Endothelial cell (in vitro differentiated cells): ENCODE measurements at regions not wholly inside any gene's neighbourhood (a gene's known extent, or its start where the extent isn't known, plus 50 kb on each side); places are given as distances from the start of the nearest gene placed in this dataset.

Experiments used
- DNase-seq: peaks from one replicate; pipeline ENCODE4 v3.0.0; 2021; ENCODE audit warnings: low spot score
- H3K27ac Mint-ChIP-seq: one replicate; pipeline ENCODE4 v1.8.0; 2021; ENCODE audit warnings: mixed read lengths, inconsistent platforms; ENCODE audit not compliant: unreplicated experiment
- H3K27me3 Mint-ChIP-seq: one replicate; pipeline ENCODE4 v1.8.0; 2021; ENCODE audit warnings: mild to moderate bottlenecking, moderate library complexity, mixed read lengths, inconsistent platforms; ENCODE audit not compliant: unreplicated experiment
- H3K36me3 Mint-ChIP-seq: one replicate; pipeline ENCODE4 v1.8.0; 2021; ENCODE audit warnings: mild to moderate bottlenecking, low read depth, mixed read lengths, inconsistent platforms; ENCODE audit not compliant: unreplicated experiment
- H3K4me1 Mint-ChIP-seq: one replicate; pipeline ENCODE4 v1.8.0; 2021; ENCODE audit warnings: mild to moderate bottlenecking, mixed read lengths, inconsistent platforms; ENCODE audit not compliant: unreplicated experiment
- H3K4me3 Mint-ChIP-seq: one replicate; pipeline ENCODE4 v1.8.0; 2021; ENCODE audit warnings: mild to moderate bottlenecking, mixed read lengths, inconsistent platforms; ENCODE audit not compliant: unreplicated experiment
- H3K9me3 Mint-ChIP-seq: one replicate; pipeline ENCODE4 v1.8.0; 2021; ENCODE audit warnings: mixed read lengths, inconsistent platforms; ENCODE audit not compliant: unreplicated experiment
- TF ChIP-seq, protein P1 (sequence below): fragments of 200-600 bp; sonication (generic); IDR thresholded peaks from one replicate; pipeline ENCODE4 v1.5.0; 2021; ENCODE audit warnings: antibody characterized with exemption; ENCODE audit not compliant: unreplicated experiment

DNA sequence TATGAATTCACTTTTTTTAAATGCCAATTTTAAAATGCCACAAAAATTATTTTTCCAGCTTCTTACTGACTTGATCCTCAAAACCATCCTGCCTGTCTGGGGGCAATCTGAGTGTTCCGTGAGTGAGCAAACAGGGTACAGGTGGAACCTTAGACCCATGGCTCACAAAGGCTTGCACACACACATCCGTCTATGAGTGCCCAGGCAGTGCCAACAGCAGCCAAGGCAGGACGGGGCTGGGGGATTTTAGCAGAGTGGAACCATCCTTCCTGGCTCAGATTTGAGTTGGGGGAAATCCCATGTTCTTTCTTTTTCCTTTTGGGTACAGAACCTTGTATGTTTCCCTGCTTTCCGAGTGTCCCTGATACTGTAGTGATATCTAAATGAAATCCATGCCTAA, 377.7 kb upstream of the MGMT start:
- H3K9me3 Mint-ChIP-seq = no peaks in the 10 kb centered on the region
- peaks cover 3% of the 10 kb centered on the region for H3K4me1 Mint-ChIP-seq
- TF ChIP-seq, protein P1, sequence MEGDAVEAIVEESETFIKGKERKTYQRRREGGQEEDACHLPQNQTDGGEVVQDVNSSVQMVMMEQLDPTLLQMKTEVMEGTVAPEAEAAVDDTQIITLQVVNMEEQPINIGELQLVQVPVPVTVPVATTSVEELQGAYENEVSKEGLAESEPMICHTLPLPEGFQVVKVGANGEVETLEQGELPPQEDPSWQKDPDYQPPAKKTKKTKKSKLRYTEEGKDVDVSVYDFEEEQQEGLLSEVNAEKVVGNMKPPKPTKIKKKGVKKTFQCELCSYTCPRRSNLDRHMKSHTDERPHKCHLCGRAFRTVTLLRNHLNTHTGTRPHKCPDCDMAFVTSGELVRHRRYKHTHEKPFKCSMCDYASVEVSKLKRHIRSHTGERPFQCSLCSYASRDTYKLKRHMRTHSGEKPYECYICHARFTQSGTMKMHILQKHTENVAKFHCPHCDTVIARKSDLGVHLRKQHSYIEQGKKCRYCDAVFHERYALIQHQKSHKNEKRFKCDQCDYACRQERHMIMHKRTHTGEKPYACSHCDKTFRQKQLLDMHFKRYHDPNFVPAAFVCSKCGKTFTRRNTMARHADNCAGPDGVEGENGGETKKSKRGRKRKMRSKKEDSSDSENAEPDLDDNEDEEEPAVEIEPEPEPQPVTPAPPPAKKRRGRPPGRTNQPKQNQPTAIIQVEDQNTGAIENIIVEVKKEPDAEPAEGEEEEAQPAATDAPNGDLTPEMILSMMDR = no peak
- no peak for DNase-seq
- no peaks in the 10 kb centered on the region for H3K36me3 Mint-ChIP-seq
- no peak overlapping the region for H3K4me3 Mint-ChIP-seq
- no peaks in the 10 kb centered on the region for H3K27me3 Mint-ChIP-seq
- H3K27ac Mint-ChIP-seq = no peak overlapping the region

DNA sequence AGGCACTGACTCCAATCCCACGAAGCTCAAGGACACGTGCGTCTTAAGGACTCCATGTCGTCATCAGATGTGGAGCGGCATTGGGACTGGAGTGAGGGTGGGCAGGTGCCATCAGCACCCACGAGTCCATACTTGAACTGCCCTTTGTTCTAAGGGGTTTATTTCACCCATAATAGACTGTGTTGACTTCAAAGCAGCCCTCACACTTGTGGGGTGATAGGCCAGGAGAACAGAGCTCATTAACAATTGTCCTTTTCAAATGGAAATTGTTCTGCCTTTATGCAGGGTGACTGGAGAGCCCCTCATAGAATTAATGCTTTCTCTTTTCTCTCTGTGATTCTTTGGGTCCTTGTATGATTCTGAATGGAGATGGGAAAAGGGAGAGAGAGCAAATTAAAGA, 376.9 kb upstream of the MGMT start:
- Mint-ChIP-seq H3K9me3 (no peaks in the 10 kb centered on the region), H3K4me3 (no peak overlapping the region), H3K36me3 (no peaks in the 10 kb centered on the region), H3K27ac (no peak overlapping the region), H3K4me1 (peaks cover 3% of the 10 kb centered on the region), H3K27me3 (no peaks in the 10 kb centered on the region)
- TF ChIP-seq, protein P1 = no peak
- no peak for DNase-seq

DNA sequence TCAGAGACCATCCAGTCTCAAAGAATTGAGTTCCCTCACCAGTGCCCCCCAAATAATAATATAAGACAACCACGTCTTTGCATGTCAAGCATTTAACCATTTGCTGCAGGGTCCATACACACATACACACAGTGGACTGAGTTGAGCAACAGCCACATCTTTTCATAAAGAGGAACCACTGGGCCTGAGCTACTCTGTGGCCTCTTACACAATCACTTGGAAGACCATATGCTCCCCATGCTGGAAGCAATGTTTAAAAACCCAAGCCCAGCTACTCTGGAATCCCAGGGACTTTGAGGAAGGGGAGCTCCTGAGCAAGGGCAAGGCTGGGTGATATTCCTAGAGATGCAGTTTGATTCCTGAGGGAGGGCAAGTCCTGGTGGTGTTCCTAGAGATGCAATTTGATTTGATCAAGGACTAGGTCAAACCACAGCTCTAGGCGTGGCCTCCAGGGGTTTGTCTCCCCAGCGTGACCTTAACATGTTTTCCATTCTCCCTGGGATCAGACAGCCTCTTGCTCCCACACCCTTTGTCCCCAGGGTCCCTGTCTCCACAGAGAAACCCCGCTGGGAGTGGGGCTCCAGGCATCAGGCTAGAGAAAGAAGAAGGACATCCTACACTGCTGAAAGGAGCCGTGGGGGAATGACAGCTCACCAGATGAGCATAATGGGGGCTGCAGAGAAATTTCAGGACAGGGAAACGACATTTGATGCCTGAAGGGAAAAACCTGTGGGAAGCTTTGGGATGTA, 376.2 kb upstream of the MGMT start:
- TF ChIP-seq, protein P1 = no peak
- peaks cover 3% of the 10 kb centered on the region for H3K4me1 Mint-ChIP-seq
- no peaks in the 10 kb centered on the region for H3K27me3 Mint-ChIP-seq
- H3K27ac Mint-ChIP-seq = no peak overlapping the region
- H3K4me3 Mint-ChIP-seq = no peak overlapping the region
- H3K9me3 Mint-ChIP-seq = no peaks in the 10 kb centered on the region
- no peak for DNase-seq
- no peaks in the 10 kb centered on the region for H3K36me3 Mint-ChIP-seq

DNA sequence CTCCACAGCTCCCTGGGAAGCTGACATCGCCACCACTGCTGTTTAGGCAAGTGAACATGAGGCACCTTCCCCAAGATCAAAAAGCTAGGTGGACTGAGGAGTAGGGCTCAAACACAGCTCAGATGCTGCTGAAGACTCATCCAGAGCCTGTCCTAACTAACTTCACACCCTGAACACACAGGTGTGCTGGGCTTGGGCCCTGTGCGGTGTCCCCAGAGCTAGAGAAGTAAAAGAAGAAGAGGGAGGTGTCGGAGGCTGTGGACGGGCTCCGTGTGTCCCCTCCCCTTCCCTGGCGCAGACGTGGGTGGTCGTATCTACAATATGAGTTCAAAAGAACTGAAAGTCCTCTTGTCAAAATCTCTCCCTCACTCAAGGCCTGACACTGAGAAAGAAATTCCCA, 373.4 kb upstream of the MGMT start:
- no peaks in the 10 kb centered on the region for H3K9me3 Mint-ChIP-seq
- no peak for DNase-seq
- H3K4me3 Mint-ChIP-seq = no peak overlapping the region
- H3K27ac Mint-ChIP-seq = no peak overlapping the region
- H3K27me3 Mint-ChIP-seq = no peaks in the 10 kb centered on the region
- H3K4me1 Mint-ChIP-seq = peaks cover 3% of the 10 kb centered on the region
- TF ChIP-seq, protein P1 = no peak
- H3K36me3 Mint-ChIP-seq = no peaks in the 10 kb centered on the region

DNA sequence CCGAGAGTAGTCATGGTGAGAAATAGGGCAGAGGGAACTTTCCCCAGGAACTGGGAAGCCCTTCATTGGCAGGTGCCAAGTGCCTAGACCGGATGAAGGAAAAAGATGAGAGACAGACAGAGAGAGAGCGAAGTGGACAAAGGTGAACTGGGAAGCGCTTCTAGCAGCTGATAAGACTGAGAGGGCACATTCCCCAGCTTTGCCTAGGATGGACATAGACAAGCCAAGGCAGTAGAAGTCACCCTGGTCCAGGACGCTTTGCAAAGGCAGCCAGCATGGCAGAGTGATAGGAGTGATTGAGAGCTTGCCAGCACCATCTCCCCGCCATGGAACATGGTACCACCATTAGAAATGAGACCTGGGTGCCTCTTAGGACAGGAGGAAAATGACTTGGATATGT, 372.8 kb upstream of the MGMT start:
- DNase-seq = no peak
- Mint-ChIP-seq H3K27me3 (no peaks in the 10 kb centered on the region), H3K4me1 (peaks cover 3% of the 10 kb centered on the region), H3K27ac (no peak overlapping the region), H3K4me3 (no peak overlapping the region), H3K36me3 (no peaks in the 10 kb centered on the region), H3K9me3 (no peaks in the 10 kb centered on the region)
- TF ChIP-seq, protein P1 = no peak
